ENCODE measurements at regions not wholly inside any gene's neighbourhood (a gene's known extent, or its start where the extent isn't known, plus 50 kb on each side); places are given as distances from the start of the nearest gene placed in this dataset.
"Not testable (repeated sequence)": the region's sequence is repeated elsewhere in the genome, so short reads cannot be mapped to it uniquely, and the experiment has no call there.

DNA sequence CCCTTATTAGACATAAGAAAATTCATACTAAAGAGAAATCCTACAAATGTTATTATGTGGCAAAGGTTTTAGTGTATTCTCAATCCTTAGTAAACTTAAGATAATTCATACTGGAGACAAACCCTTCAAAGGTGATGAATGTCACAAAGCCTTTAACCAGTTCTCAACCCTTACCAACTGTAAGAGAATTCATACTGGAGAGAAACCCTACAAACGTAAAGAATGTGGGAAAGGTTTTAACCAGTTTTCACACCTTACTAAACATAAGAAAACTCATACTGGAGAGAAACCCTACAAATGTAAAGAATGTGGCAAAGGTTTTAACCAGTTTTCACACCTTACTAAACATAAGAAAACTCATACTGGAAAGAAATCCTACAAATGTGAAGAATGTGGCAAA, 93.2 kb downstream of the ZNF680 start:
- no peaks in the 10 kb centered on the region for H3K36me3 ChIP-seq (ENCODE audit: insufficient read depth, low read length)
- no peak overlapping the region for H3K4me3 ChIP-seq (ENCODE audit: low read length)
- ATAC-seq (ENCODE audit: poor library complexity) (no peak), DNase-seq (no peak)
- no peaks in the 10 kb centered on the region for H3K4me1 ChIP-seq (ENCODE audit: insufficient read depth, low read length)
- POLR2A ChIA-PET: no interaction called here
- peaks cover 8% of the 10 kb centered on the region for H3K27me3 Mint-ChIP-seq
- H3K4me1 Mint-ChIP-seq (ENCODE audit: low read depth): no peaks in the 10 kb centered on the region
- H3K9me3 ChIP-seq (ENCODE audit: control insufficient read depth in 1 of 2, insufficient read depth in 1 of 2, low read length in 2 of 2): peaks cover 0 to 19% of the 10 kb centered on the region in 2 experiments
- H3K4me3 Mint-ChIP-seq: no peak overlapping the region
- CTCF ChIA-PET: no interaction called here
- no peak overlapping the region for H3K27ac ChIP-seq (ENCODE audit: low read depth in 1 of 2, low read length in 2 of 2)
- no peak overlapping the region for H3K27ac Mint-ChIP-seq
- intact Hi-C loops (cut with DNase I, micrococcal nuclease): no loop called here
- peaks cover 13% of the 10 kb centered on the region for H3K9me3 Mint-ChIP-seq
- H3K27me3 ChIP-seq (ENCODE audit: control insufficient read depth in 1 of 2, insufficient read depth in 2 of 2, low read length in 2 of 2): no peaks in the 10 kb centered on the region
- no peaks in the 10 kb centered on the region for H3K36me3 Mint-ChIP-seq (ENCODE audit: low read depth)
- TF ChIP-seq, protein P1, sequence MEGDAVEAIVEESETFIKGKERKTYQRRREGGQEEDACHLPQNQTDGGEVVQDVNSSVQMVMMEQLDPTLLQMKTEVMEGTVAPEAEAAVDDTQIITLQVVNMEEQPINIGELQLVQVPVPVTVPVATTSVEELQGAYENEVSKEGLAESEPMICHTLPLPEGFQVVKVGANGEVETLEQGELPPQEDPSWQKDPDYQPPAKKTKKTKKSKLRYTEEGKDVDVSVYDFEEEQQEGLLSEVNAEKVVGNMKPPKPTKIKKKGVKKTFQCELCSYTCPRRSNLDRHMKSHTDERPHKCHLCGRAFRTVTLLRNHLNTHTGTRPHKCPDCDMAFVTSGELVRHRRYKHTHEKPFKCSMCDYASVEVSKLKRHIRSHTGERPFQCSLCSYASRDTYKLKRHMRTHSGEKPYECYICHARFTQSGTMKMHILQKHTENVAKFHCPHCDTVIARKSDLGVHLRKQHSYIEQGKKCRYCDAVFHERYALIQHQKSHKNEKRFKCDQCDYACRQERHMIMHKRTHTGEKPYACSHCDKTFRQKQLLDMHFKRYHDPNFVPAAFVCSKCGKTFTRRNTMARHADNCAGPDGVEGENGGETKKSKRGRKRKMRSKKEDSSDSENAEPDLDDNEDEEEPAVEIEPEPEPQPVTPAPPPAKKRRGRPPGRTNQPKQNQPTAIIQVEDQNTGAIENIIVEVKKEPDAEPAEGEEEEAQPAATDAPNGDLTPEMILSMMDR (IDR thresholded peaks at IDR 0.05): no peak

DNA sequence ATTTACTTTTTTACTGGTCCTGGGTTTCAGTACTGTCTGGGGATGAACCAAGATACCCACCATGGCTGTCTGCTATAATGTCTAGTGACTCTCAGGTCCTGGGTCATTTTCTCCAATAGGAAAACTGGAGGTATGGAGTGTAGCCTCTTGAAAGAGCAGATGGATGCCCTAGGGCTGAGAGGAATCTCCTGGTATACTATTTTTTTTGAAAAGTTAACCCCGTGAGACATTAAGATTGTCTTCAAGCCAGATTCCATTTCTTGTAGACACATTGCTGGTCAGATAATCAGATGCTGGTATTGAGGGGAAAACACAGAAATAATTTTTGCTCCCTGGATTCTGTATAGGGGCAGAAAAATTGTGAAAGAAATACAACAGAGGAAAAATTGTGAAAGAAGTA, 97.3 kb downstream of the ZNF680 start:
- no peaks in the 10 kb centered on the region for H3K4me1 Mint-ChIP-seq (ENCODE audit: low read depth)
- peaks cover 12 to 34% of the 10 kb centered on the region in 2 experiments for H3K9me3 ChIP-seq (ENCODE audit: control insufficient read depth in 1 of 2, insufficient read depth in 1 of 2, low read length in 2 of 2)
- intact Hi-C loops (cut with DNase I, micrococcal nuclease): no loop called here
- peaks cover 11% of the 10 kb centered on the region for H3K9me3 Mint-ChIP-seq
- H3K4me1 ChIP-seq (ENCODE audit: insufficient read depth, low read length): no peaks in the 10 kb centered on the region
- TF ChIP-seq, protein P1 (IDR thresholded peaks at IDR 0.05): no peak
- H3K36me3 Mint-ChIP-seq (ENCODE audit: low read depth): no peaks in the 10 kb centered on the region
- ChIA-PET CTCF (no interaction called here), POLR2A (no interaction called here)
- peaks cover 13% of the 10 kb centered on the region for H3K27me3 Mint-ChIP-seq
- no peak overlapping the region for H3K27ac ChIP-seq (ENCODE audit: low read depth in 1 of 2, low read length in 2 of 2)
- no peak for ATAC-seq (ENCODE audit: poor library complexity)
- H3K36me3 ChIP-seq (ENCODE audit: insufficient read depth, low read length): no peaks in the 10 kb centered on the region
- no peak overlapping the region for H3K4me3 Mint-ChIP-seq
- no peak overlapping the region for H3K4me3 ChIP-seq (ENCODE audit: low read length)
- peaks cover 0 to 5% of the 10 kb centered on the region in 2 experiments for H3K27me3 ChIP-seq (ENCODE audit: control insufficient read depth in 1 of 2, insufficient read depth in 2 of 2, low read length in 2 of 2)
- DNase-seq: no peak
- no peak overlapping the region for H3K27ac Mint-ChIP-seq

DNA sequence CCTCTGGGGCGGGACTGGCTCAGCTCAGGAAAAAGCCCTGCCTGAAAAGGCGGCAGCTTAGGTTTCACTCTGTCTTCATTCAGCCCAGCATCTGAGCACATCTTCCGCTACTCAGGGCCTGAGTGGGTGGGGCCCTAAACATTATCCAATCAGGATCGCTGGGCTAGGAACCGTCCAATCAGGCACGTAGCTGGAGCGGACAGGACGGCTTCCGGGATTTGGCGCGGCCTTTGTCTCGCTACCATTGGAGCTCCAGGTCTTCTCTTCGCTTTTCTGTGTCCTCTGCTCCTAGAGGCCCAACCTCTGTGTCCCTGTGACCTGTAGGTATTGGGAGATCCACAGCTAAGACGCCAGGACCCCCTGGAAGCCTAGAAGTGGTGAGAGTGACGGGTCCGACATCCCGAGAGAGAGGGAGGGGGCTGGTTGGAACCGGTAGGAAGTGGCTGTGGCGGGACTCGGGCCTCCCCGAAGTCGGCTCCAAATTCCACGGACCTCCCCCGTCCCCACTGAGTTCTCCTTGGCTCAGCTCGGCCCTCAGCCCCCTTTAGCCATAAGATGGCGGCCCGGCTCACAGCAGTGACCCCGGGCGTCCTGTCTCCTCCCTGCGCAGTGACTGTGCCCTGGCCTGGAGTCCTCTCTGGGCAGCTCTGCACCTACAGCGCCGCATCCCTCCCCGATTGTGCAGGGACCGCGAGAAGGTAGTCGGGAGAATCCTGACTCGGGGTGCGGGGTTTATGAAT, 99.1 kb downstream of the ZNF680 start:
- H3K4me3 ChIP-seq (ENCODE audit: low read length): peak overlapping the region; percentile 31
- peaks cover 12 to 34% of the 10 kb centered on the region in 2 experiments for H3K9me3 ChIP-seq (ENCODE audit: control insufficient read depth in 1 of 2, insufficient read depth in 1 of 2, low read length in 2 of 2)
- H3K27ac ChIP-seq (ENCODE audit: low read depth in 1 of 2, low read length in 2 of 2): no peak overlapping the region
- TF ChIP-seq, protein P1 (IDR thresholded peaks at IDR 0.05): no peak
- Mint-ChIP-seq H3K36me3 (ENCODE audit: low read depth) (no peaks in the 10 kb centered on the region), H3K27ac (no peak overlapping the region), H3K4me1 (ENCODE audit: low read depth) (no peaks in the 10 kb centered on the region), H3K9me3 (peaks cover 5% of the 10 kb centered on the region), H3K27me3 (peaks cover 13% of the 10 kb centered on the region), H3K4me3 (peak overlapping the region; percentile 58)
- peaks cover 0 to 5% of the 10 kb centered on the region in 2 experiments for H3K27me3 ChIP-seq (ENCODE audit: control insufficient read depth in 1 of 2, insufficient read depth in 2 of 2, low read length in 2 of 2)
- ChIA-PET CTCF (no interaction called here), POLR2A (interaction anchor here (1.5 kb wide), 1 partner anchor 202 kb away, joined by 3 read pairs; the partner anchor contains the start of gene ZNF107)
- peak; percentile 84 for ATAC-seq (ENCODE audit: poor library complexity)
- no peaks in the 10 kb centered on the region for H3K4me1 ChIP-seq (ENCODE audit: insufficient read depth, low read length)
- no peaks in the 10 kb centered on the region for H3K36me3 ChIP-seq (ENCODE audit: insufficient read depth, low read length)
- intact Hi-C loops (cut with DNase I, micrococcal nuclease): no loop called here
- DNase-seq: peak in 5 of 14 experiments; percentile 2 to 24 (median 15)

DNA sequence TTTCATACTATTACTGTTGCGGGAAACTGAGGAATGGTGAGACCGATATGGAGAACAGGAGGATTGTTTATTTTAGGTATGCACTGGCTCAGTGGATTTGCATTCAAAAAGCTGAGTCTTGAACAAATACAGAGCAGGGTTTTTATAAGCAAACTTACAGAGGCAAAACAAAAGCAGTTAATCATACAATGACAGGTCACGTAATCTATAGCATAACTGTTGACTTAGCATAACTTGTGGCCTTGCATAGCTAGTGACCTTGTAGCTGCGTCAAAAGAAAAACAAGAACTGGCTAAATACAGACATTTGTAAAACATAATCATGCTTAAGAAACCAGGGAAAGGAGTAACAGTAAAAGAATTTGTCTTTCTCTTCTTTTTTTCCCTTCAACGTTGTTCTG, 103.0 kb downstream of the ZNF680 start:
- H3K27me3 ChIP-seq (ENCODE audit: control insufficient read depth in 1 of 2, insufficient read depth in 2 of 2, low read length in 2 of 2); H3K4me3 ChIP-seq (ENCODE audit: low read length); H3K27ac Mint-ChIP-seq; H3K4me1 Mint-ChIP-seq (ENCODE audit: low read depth); H3K27ac ChIP-seq (ENCODE audit: low read depth in 1 of 2, low read length in 2 of 2); ATAC-seq (ENCODE audit: poor library complexity); H3K36me3 ChIP-seq (ENCODE audit: insufficient read depth, low read length); CTCF ChIA-PET; H3K4me1 ChIP-seq (ENCODE audit: insufficient read depth, low read length); DNase-seq; H3K36me3 Mint-ChIP-seq (ENCODE audit: low read depth); H3K27me3 Mint-ChIP-seq; H3K4me3 Mint-ChIP-seq; intact Hi-C loops (cut with DNase I, micrococcal nuclease); POLR2A ChIA-PET; H3K9me3 Mint-ChIP-seq: not testable (repeated sequence)
- H3K9me3 ChIP-seq (ENCODE audit: control insufficient read depth in 1 of 2, insufficient read depth in 1 of 2, low read length in 2 of 2): peaks cover 12 to 19% of the 10 kb centered on the region in 2 experiments

Measured in CD4-positive, alpha-beta T cell (primary cell).